Astrocyte (in vitro differentiated cells and primary cell): ENCODE measurements at regions not wholly inside any gene's neighbourhood (a gene's known extent, or its start where the extent isn't known, plus 50 kb on each side); places are given as distances from the start of the nearest gene placed in this dataset.

Experiments
- DNase-seq: peaks from one replicate; pipeline ENCODE4 v3.0.0-alpha.2; 2010; ENCODE audit warnings: low read depth
- FAIRE-seq: peaks from 2 replicates; lab custom pipeline; 2011; peaks lifted over from hg19 to GRCh38; lab: Jason Lieb, UNC
- H2AFZ ChIP-seq: 2 replicates; pipeline ENCODE4 v1.6.0; 2012; ENCODE audit warnings: low read depth, low read length, inconsistent platforms
- H3K27ac ChIP-seq: 2 replicates; pipeline ENCODE4 v1.5.1; 2011; ENCODE audit warnings: low read depth, low read length, inconsistent platforms
- H3K27me3 ChIP-seq: 2 replicates; pipeline ENCODE4 v1.6.0; 2011; ENCODE audit warnings: low read length, inconsistent platforms; ENCODE audit not compliant: insufficient read depth
- H3K36me3 ChIP-seq: 2 replicates; pipeline ENCODE4 v1.5.1; 2011; ENCODE audit warnings: low read length, inconsistent platforms; ENCODE audit not compliant: insufficient read depth
- H3K4me1 ChIP-seq: 2 replicates; pipeline ENCODE4 v1.5.1; 2011; ENCODE audit warnings: low read length, inconsistent platforms; ENCODE audit not compliant: insufficient read depth
- H3K4me2 ChIP-seq: 2 replicates; pipeline ENCODE4 v1.6.0; 2012; ENCODE audit warnings: low read length, inconsistent platforms
- H3K4me3 ChIP-seq: 2 replicates; pipeline ENCODE4 v1.5.1; 2011; ENCODE audit warnings: low read depth, mild to moderate bottlenecking, low read length, inconsistent platforms; ENCODE audit not compliant: insufficient read depth
- H3K79me2 ChIP-seq: 2 replicates; pipeline ENCODE4 v1.6.0; 2012; ENCODE audit warnings: mild to moderate bottlenecking, low read length, inconsistent platforms; ENCODE audit not compliant: insufficient read depth
- H3K9ac ChIP-seq: 2 replicates; pipeline ENCODE4 v1.6.0; 2012; ENCODE audit warnings: mild to moderate bottlenecking, low read length, inconsistent platforms
- H3K9me3 ChIP-seq: 2 replicates; pipeline ENCODE4 v1.5.1; 2012; ENCODE audit warnings: low read depth, mild to moderate bottlenecking, low read length, inconsistent platforms; ENCODE audit not compliant: insufficient read depth
- H4K20me1 ChIP-seq: 2 replicates; pipeline ENCODE4 v1.6.0; 2012; ENCODE audit warnings: low read length, inconsistent platforms; ENCODE audit not compliant: insufficient read depth
- H3K27ac Mint-ChIP-seq: one replicate; pipeline ENCODE4 v1.8.0; 2021; ENCODE audit warnings: mild to moderate bottlenecking, mixed read lengths; ENCODE audit not compliant: unreplicated experiment
- H3K27me3 Mint-ChIP-seq: one replicate; pipeline ENCODE4 v1.8.0; 2021; ENCODE audit warnings: low read depth, mixed read lengths; ENCODE audit not compliant: unreplicated experiment
- H3K36me3 Mint-ChIP-seq: one replicate; pipeline ENCODE4 v1.8.0; 2021; ENCODE audit warnings: low read depth, mixed read lengths; ENCODE audit not compliant: unreplicated experiment
- H3K4me1 Mint-ChIP-seq: one replicate; pipeline ENCODE4 v1.8.0; 2021; ENCODE audit warnings: low read depth, mixed read lengths; ENCODE audit not compliant: unreplicated experiment
- H3K4me3 Mint-ChIP-seq: one replicate; pipeline ENCODE4 v1.8.0; 2021; ENCODE audit warnings: mild to moderate bottlenecking, moderate library complexity, mixed read lengths; ENCODE audit not compliant: unreplicated experiment
- H3K9me3 Mint-ChIP-seq: one replicate; pipeline ENCODE4 v1.8.0; 2021; ENCODE audit warnings: mild to moderate bottlenecking, mixed read lengths; ENCODE audit not compliant: unreplicated experiment
- EZH2 ChIP-seq: IDR thresholded peaks from 2 replicates; pipeline ENCODE4 v1.6.1; 2012; ENCODE audit warnings: mild to moderate bottlenecking, low read length, inconsistent platforms; ENCODE audit not compliant: insufficient read depth
- TF ChIP-seq, protein P1 (sequence below): IDR thresholded peaks from 2 replicates; pipeline ENCODE4 v1.5.1; 2011; ENCODE audit warnings: low read depth, mild to moderate bottlenecking, inconsistent platforms, low read length, moderate library complexity; ENCODE audit not compliant: insufficient read depth

DNA sequence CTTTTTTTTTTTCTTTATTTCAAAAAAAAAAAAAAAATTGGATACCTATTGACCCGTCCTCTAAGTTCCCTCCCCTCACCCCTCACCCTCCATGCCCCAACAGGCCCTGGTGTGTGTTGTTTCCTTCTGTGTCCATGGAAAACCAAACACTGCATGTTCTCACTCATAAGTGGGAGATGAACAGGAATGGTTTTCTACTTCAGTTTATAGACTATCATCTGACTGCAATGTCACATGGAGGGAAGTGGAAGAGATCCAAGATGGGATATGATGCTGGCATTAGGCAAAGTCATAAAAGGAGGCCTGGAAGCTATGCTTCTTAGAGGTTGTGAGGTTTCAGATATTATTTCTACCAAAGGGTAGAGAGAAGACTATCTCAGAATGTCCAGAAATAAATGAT, 237.5 kb downstream of the MAFB start:
- H4K20me1 ChIP-seq = no peaks in the 10 kb centered on the region
- Mint-ChIP-seq H3K27me3 (peaks cover 9% of the 10 kb centered on the region), H3K4me3 (no peak overlapping the region), H3K9me3 (no peaks in the 10 kb centered on the region), H3K27ac (no peak overlapping the region), H3K36me3 (no peaks in the 10 kb centered on the region), H3K4me1 (peaks cover 8% of the 10 kb centered on the region)
- no peak overlapping the region for H3K27ac ChIP-seq
- TF ChIP-seq, protein P1, sequence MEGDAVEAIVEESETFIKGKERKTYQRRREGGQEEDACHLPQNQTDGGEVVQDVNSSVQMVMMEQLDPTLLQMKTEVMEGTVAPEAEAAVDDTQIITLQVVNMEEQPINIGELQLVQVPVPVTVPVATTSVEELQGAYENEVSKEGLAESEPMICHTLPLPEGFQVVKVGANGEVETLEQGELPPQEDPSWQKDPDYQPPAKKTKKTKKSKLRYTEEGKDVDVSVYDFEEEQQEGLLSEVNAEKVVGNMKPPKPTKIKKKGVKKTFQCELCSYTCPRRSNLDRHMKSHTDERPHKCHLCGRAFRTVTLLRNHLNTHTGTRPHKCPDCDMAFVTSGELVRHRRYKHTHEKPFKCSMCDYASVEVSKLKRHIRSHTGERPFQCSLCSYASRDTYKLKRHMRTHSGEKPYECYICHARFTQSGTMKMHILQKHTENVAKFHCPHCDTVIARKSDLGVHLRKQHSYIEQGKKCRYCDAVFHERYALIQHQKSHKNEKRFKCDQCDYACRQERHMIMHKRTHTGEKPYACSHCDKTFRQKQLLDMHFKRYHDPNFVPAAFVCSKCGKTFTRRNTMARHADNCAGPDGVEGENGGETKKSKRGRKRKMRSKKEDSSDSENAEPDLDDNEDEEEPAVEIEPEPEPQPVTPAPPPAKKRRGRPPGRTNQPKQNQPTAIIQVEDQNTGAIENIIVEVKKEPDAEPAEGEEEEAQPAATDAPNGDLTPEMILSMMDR = no peak
- no peak for TF ChIP-seq EZH2
- H3K36me3 ChIP-seq = no peaks in the 10 kb centered on the region
- no peak overlapping the region for H3K9ac ChIP-seq
- no peaks in the 10 kb centered on the region for H3K4me1 ChIP-seq
- no peaks in the 10 kb centered on the region for H3K9me3 ChIP-seq
- H3K4me2 ChIP-seq = no peak overlapping the region
- no peaks in the 10 kb centered on the region for H3K79me2 ChIP-seq
- H3K27me3 ChIP-seq = no peaks in the 10 kb centered on the region
- no peak overlapping the region for H3K4me3 ChIP-seq
- no peak for FAIRE-seq
- no peak overlapping the region for H2AFZ ChIP-seq
- DNase-seq = no peak

DNA sequence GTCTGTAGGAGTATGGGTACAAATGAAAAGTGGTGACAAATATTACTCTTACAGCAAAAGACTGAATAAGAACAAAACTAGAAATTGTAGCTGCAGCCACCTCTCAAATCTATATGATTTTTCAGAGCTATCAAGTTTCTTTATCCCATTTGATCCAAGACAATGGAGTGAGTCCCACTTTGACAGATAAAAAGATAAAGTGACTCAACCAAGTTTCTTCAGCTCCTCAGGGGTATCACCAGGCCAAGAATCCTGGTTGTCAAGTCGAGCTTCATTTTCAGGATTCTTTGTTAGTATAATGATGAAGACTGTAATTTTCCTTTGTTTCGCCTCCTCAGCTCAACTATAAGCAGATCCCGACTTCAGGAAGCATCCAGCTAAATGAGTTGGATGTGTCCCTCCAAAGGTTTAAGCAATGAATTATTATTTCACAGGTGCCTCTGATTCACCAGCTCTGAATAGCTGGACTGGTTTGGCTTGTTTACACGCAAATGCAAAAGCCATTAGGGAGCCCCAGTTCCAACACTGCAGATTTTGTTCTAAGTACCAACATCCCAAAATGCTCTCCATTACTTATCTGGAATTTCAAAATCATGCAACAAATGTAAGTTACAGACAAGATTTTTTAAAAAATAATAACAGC, 238.9 kb downstream of the MAFB start:
- Histone ChIP-seq H2AFZ (no peak overlapping the region), H3K36me3 (no peaks in the 10 kb centered on the region), H3K9me3 (no peaks in the 10 kb centered on the region), H3K4me1 (no peaks in the 10 kb centered on the region), H3K79me2 (no peaks in the 10 kb centered on the region), H3K4me3 (no peak overlapping the region), H3K27me3 (no peaks in the 10 kb centered on the region), H3K4me2 (no peak overlapping the region), H4K20me1 (no peaks in the 10 kb centered on the region), H3K27ac (no peak overlapping the region), H3K9ac (no peak overlapping the region)
- DNase-seq (no peak), FAIRE-seq (no peak)
- Mint-ChIP-seq H3K9me3 (no peaks in the 10 kb centered on the region), H3K27me3 (peaks cover 3% of the 10 kb centered on the region), H3K27ac (no peak overlapping the region), H3K4me1 (peaks cover 8% of the 10 kb centered on the region), H3K36me3 (no peaks in the 10 kb centered on the region), H3K4me3 (no peak overlapping the region)
- TF ChIP-seq EZH2 = no peak
- TF ChIP-seq, protein P1 = no peak

DNA sequence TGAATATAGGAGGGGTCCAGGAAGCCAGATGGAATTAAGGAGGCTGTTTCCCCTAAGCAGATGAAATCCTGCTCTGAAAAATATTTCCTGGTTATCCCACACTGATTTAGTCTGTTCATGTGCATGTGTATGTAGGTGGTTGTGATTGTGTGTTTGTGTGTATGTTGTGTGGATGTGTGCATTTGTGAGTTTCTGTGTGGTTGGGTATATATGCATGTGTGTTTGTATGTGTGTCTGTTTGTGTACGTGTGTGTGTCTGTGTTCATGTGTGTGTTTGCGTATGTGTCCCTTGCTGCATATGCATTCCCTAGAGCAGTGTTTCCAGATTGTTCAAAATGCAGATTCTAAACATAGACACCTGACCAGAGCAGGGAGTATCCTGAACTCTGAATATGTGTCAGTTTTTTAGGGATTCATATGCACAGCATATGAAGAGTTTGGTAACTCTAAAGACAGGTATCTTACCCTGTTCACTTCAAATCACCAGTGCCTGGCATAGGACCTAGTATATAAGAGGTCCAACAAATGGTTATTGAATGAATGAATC, 239.8 kb downstream of the MAFB start:
- no peak for FAIRE-seq
- H3K36me3 ChIP-seq = no peaks in the 10 kb centered on the region
- no peaks in the 10 kb centered on the region for H3K9me3 Mint-ChIP-seq

More for the DNA sequence above, 239.8 kb downstream of the MAFB start:
- H3K4me2 ChIP-seq = no peak overlapping the region
- H3K27me3 Mint-ChIP-seq = peaks cover 1% of the 10 kb centered on the region
- H3K9ac ChIP-seq = no peak overlapping the region
- H3K4me3 Mint-ChIP-seq = no peak overlapping the region
- no peaks in the 10 kb centered on the region for H3K36me3 Mint-ChIP-seq
- H4K20me1 ChIP-seq = no peaks in the 10 kb centered on the region
- no peak overlapping the region for H2AFZ ChIP-seq
- no peak for TF ChIP-seq EZH2
- TF ChIP-seq, protein P1 = no peak
- H3K4me3 ChIP-seq = no peak overlapping the region
- no peak overlapping the region for H3K27ac Mint-ChIP-seq
- H3K4me1 Mint-ChIP-seq = peaks cover 8% of the 10 kb centered on the region
- no peaks in the 10 kb centered on the region for H3K27me3 ChIP-seq
- H3K79me2 ChIP-seq = no peaks in the 10 kb centered on the region
- H3K9me3 ChIP-seq = no peaks in the 10 kb centered on the region
- H3K27ac ChIP-seq = no peak overlapping the region
- H3K4me1 ChIP-seq = no peaks in the 10 kb centered on the region
- DNase-seq = no peak
